ENCODE measurements at regions not wholly inside any gene's neighbourhood (a gene's known extent, or its start where the extent isn't known, plus 50 kb on each side); places are given as distances from the start of the nearest gene placed in this dataset.
"Not testable (repeated sequence)": the region's sequence is repeated elsewhere in the genome, so short reads cannot be mapped to it uniquely, and the experiment has no call there.

DNA sequence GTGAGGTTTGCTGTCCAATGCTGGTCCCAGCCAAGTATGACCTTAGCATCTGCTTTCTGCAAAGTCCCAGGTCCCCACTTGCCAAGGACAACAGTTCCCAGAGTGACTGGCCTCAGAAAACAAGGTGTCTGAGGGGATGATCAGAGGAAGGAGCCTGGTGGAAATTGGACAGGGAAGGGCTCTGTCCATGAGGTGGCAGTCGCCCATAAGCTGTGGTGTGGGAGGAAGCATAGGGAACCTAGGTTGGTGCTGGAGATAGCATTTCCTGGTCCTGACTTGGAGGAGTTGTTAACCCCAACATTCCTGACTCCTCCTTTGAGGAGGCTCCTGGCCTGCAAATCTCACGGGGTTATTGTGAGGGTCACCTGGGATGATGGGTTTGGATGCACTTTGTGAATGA, 77.8 kb downstream of the LIMS4 start:
- ATAC-seq = peak; percentile 86
- DNase-seq (ENCODE audit: low spot score) = not testable (repeated sequence)

DNA sequence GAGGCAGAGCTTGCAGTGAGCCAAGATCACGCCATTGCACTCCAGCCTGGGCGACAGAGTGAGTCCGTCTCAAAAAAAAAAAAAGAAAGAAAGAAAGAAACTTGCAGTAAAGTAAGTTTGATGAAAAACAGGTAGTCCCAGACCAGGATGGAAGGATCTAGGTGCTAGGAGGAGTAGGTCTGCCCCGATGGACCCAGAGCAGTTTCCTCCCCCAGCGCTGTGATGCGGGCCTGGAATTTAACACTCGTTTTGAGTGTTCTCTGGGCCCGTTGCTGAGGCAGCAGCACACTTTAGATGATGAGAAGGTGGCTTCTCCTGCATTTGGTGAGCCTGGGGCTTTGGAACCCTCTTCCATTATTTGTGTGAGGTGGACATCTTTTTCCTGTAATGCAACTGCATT, 80.2 kb downstream of the LIMS4 start:
- not testable (repeated sequence) for ATAC-seq; DNase-seq (ENCODE audit: low spot score)

DNA sequence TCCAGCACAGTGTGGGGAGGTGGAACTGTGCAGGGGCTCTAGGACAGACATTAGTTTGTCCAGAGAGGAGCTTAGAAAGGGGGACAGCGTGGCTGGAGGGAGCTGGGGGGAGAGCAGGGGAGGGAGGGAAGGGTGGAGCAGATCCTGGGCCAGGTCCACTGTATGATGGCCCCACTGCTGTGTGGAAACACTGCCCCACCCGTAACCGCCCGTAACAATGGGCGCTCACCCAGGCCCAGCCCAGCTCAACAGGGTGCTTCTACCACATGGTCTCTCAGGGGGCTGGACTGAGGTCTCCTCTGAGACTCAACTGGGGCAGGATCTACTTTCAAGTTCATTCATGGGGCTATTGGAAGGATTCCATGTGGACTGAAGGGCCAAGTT, 81.6 kb downstream of the LIMS4 start:
- ATAC-seq; DNase-seq (ENCODE audit: low spot score): not testable (repeated sequence)

DNA sequence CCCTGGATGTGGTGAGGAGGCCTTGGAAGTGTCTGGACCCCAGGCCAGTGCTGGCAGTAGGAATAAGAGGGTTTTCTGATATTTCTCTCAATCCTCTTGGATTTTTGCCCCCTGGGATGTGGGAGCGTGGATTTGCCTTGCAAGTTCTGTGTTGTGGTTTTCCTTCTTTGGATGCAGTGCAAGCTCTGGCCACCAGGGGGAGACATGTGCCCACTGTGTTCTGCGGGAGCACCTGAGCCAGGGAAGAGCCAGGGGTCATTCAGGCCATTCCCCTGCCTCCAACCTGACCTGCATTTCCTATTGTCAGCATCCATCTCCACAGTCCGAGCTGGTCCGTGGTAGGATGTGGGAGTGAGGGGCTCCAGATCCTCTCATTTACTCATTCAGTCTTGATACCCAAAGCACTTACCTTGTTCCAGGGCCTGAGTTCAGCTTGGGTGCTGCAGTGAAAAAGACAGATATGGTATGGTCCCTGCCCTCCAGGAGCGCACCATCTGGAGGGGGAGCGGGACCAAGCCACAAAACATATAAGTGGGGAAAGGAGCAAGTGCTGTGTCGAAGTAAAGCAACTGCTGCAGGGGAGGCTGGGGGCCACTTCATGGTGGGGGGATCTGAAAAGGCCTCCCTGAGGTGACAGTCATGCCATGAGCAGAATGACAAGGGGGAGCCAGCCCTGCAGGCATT, 82.1 kb downstream of the LIMS4 start:
- ATAC-seq = peak; percentile 82
- not testable (repeated sequence) for DNase-seq (ENCODE audit: low spot score)

DNA sequence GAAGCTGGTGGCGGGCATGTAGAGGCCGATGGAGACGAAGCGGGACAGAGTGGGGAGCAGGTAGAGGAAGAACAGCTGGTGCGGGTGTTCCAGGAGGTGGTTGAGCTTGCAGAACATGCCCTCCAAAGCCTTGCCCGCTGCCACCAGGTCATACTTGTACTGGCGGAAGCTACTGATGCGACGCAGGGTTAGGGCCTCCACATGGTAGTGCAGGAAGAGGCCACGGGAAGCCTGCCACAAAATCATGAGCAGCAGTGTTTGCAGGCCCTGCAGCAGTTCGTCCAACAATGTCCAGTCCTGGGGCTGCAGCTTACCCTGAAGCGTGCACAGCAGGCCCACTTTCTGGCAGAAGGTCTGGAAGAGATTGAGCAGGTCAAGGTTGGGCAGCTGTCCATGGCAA, 85.6 kb downstream of the LIMS4 start:
- DNase-seq (ENCODE audit: low spot score); ATAC-seq: not testable (repeated sequence)

DNA sequence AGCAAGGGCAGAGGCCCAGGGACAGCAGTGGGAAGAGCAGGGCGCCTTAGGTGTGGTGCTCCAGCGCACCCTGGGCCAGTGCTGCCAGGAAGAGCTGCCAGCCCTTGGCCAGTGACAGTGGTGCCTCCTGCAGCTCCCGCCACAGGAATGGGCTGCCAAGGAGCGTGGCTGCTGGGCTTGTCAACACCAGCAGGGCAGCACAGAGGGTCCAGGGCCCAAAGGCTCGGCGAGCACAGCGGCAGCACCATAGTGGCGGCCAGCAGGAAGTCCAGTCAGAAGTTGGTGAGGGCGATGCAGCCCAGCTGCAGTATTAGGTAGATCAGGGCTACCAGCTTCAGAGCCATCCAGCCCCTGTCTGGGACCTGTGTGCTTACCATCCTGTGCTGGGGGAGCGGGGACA, 86.1 kb downstream of the LIMS4 start:
- ATAC-seq = peak; percentile 13
- DNase-seq (ENCODE audit: low spot score) = peak; percentile 42

DNA sequence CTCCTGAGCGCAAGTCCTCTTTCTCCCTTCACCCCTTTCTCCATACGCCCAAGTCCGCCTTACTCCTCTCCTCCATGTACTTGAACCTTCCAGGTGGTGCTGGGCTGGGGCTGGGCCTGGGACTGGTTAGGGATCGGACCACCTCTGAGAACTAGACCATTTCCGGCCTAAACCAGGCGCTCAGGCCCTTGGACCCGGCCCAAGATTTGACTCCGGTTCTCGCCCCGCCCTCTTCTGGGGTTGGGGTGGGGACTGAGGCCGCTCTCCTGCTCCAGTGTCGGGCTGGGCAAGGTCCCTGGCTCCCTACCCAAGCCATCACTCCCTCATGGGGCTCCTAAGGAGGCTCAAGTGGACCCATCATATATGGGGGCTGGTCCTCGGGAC, 87.9 kb downstream of the LIMS4 start:
- peak; percentile 48 for ATAC-seq
- not testable (repeated sequence) for DNase-seq (ENCODE audit: low spot score)

DNA sequence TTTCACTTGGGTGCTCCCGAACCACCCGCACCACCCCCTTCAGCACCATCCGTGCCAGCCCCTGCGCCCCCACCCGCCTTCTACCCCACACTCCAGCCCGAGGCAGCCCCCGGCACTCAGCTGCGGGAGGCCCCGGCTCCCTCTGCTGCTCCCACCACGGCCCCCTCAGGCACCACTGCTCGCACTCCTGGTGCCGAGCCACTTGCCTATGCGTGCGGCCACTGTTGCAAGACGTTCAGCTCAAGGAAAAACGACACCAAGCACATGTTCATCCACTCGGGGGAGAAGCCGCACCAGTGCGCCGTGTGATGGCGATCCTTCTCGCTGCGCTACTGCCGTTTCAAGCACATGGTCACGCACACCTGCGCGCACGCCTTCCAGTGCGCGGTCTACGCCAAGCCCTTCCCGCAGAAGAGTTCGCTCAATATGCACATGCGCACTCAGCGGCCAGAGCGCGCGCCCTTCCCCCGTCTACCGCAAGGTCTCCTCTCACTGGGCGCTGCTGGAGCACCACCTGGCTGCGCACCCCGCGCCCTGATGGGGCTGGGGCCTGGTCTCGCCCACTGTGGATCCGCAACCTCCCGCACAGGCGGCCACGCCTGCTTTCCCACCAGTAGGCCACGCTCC, 88.4 kb downstream of the LIMS4 start:
- not testable (repeated sequence) for DNase-seq (ENCODE audit: low spot score)
- ATAC-seq = peak; percentile 78

DNA sequence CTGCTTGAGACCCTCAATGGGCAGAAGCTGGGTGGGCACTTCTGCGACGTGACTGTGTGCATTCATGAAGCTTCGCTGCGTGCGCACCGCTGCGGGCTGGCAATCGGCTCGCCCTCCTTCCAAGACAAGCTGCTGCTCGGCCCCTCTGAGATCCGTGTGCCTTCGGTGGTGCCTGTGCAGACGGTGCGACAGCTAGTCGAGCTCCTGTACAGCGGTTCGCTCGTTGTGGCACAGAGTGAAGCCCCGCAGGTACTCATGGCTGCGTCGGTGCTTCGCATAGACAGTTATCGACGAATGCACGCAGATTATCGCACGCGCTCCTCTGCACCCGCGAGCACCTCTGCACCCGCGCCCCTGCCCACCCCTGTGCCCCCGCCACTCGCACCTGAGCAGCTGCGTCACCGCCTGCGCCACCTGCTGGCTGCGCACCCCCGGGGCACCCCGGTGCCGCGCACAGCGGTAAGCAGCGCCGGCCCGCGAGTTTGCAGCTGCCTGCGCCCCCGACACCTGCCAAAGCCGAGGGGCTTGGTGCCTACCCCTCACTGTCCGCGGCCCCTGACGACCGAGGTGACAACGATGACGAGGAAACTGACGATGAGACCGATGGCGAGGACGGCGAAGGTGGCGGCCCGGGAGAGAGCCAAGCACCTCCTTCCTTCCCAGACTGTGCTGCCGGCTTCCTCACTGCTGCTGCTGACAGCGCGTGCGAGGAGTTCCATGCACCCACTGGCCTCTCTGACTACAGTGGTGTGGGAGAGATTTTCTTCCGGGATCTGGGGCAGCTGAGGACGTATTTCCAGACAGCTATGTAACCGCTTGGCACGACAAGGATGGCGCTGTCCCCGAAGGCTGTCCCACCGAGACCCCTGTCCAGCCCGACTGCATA, 89.2 kb downstream of the LIMS4 start:
- DNase-seq (ENCODE audit: low spot score) = not testable (repeated sequence)
- peak; percentile 85 for ATAC-seq

DNA sequence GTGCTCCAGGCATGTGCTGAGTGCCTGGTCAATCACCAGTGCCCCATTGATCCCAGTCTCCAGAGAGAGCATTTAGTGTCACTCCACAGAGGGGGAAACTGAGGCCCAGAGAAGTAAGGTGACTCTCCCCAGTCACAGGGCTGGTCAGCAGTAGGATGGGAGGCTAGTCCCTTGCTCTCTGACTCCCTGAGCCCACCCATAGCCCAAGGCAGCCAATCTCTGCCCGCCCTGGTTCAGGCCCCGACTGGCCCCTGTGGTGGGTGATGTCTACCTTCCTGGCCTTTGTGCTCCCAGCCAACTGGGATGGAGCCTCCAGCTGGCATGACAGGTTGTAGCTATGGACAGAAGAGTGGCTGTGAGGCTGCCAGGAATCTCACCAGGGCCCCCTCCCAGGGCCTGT, 99.1 kb downstream of the LIMS4 start:
- not testable (repeated sequence) for DNase-seq (ENCODE audit: low spot score); ATAC-seq

DNA sequence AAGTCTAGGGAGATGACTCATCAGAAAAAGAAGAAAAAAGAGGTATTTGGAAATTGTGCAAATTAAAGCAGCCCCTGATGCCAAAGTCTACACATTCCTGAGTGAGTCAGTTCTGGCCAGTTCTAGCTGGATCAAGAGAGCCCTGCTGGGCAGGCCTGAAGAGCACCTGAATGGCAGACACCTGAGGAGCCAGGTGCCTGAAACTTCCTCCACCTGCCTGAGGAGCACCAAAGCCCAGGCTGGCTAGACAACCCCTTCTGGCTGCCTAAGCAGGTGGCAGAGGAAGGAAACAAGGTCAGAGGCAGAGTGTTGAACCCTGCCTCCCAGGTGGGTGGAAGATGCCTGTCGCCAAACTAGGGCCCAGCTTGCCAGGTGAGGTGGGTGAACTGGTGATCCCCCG, 101.0 kb downstream of the LIMS4 start:
- ATAC-seq; DNase-seq (ENCODE audit: low spot score): not testable (repeated sequence)

DNA sequence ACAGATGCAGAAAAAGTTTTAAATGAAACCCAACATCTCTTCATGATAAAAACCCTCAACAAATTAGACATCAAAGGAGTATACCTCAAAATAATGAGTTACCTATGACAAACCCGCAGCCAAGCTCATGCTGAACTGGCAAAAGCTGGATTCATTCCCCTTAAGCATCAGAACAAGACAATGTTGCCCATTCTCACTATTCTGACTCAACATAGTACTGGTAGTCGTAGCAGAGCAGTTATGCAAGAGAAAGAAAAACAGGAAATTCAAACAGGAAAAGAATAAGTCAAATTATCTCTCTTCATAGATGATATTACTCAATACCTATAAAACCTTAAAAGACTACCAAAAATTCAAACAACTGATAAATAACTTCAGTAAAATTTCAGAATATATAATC, 115.0 kb downstream of the LIMS4 start:
- DNase-seq (ENCODE audit: low spot score); ATAC-seq: not testable (repeated sequence)

DNA sequence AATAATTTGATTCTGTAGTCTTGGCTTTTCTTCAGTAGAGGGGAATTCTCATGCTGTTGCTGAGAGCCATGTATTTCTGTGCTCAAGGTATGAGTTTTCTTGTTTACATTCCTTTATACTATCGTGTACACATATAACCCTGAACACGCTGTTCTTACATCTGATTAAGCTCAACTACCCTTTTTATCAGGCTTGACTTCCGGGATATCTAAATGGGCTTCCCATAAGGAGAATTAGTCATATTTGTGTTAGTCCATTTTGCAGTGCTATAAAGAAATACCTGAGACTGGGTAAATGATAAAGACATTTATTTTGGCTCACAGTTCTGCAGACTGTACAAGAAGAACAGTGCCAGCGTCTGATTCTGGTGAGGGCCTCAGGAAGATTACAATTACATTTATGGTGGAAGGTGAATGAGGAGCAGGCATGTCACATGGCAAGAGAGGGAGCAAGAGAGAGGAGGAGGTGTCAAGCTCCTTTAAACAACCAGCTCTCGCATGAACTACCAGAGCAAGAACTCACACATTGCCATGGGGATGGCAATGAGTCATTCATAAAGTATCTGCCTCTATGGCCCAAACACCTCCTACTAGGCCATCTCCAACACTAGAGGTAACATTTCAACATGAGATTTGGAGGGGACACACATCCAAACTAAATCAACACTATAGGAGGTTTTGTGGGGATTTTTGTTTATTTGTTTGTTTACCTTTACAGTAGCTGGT, 118.2 kb downstream of the LIMS4 start:
- not testable (repeated sequence) for ATAC-seq; DNase-seq (ENCODE audit: low spot score)

DNA sequence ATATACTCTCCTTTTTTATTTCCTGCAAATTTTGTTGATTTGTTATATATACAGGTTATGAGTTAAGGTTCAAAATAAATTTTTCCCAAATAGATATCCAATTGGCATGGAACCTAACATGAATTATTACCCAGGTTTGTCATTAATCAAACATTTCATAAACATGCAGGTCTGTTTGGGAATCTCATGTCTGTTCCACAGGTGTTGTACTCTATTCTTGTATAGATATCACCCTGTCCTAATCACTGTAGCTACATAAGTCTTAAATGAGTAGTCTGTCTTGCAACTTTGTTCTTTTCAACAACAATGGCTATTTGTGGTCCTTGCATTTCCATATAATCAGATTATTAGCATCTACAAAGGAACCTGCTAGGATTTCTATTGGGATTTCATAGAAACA, 121.9 kb downstream of the LIMS4 start:
- ATAC-seq; DNase-seq (ENCODE audit: low spot score): not testable (repeated sequence)

DNA sequence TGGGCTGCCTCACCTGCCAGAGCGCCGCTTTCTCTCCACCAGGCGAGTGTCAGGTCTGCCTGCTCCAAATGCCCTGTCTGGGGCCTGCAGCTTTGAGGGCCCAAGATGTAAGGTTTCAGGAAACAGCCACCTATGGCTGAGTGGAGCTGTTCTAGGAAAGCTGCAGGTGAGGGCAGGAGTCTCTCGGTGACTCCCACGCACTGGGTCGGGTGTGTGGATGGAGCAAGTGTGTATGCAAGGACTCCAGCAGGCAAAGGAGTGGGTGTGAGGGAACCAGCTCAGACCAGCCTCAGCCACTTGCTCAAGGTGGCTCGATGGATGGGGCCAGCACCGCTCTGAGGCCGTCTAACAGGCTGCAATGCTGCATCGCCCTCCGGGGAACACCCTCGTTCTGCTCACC, 123.7 kb downstream of the LIMS4 start:
- DNase-seq (ENCODE audit: low spot score); ATAC-seq: not testable (repeated sequence)

DNA sequence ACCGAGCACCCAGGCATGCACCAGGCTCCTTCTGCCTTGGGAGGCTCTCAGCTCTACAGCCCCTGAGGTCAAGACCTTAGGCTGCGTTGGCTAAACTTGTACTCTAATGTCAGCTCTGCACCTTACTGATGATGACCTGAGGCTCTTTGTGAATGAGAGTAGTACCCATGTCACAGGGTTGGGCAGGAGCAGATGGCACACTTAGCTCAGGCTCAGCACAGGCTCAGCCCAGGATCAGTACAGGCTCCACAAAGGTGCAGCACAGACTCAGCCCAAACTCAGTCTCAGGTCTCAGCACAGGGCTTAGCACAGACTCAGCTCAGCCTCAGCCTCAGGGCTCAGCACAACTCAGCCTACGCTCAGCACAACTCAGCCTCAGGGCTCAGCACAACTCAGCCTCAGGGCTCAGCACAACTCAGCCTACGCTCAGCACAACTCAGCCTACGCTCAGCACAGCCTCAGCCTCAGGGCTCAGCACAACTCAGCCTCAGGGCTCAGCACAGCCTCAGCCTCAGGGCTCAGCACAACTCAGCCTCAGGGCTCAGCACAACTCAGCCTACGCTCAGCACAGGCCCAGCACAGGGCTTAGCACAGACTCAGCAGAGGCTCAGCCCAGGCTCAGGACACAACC, 128.1 kb downstream of the LIMS4 start:
- DNase-seq (ENCODE audit: low spot score) = not testable (repeated sequence)

DNA sequence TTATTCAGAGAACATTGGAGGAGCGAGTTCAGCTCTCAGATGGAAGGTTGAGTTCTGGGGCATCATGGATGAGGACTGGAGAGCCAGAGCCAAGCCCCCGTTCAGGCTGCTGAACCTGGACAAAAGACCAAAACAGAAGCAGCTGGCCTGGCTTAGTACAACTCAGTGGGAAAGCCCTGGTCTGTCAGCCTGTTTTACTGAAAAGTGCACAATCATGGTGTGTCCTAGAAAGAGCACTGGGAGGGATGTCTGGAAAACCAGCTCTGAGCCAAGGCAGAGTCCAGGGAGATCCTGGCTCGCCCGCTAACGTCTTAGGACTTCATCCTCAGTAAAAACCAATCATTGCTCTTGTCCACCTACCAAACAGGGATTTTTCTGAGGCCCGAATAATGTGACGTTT, 129.7 kb upstream of the MTLN start:
- not testable (repeated sequence) for DNase-seq (ENCODE audit: low spot score); ATAC-seq

More for the DNA sequence above, 128.1 kb downstream of the LIMS4 start:
- not testable (repeated sequence) for ATAC-seq

DNA sequence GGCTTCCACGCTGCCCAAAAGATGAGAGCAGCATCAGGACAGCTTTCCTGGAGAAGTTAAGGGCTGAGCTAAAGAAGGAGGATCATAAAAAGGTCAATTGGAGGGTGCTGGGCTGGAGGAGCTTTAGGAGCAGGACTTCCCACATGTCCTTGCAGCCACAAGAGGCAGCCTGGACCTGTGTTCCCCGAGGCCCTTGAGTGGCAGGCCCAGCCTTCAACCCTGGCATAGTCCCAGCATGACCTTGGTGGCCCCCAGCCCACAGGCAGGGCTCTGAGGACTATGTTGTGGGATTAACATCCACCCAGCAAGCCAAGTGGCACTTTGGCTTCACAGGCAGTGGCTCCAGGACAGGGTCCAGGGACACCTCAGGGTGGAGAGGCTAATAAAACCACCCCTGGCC, 126.8 kb upstream of the MTLN start:
- not testable (repeated sequence) for DNase-seq (ENCODE audit: low spot score)
- ATAC-seq = peak; percentile 57

DNA sequence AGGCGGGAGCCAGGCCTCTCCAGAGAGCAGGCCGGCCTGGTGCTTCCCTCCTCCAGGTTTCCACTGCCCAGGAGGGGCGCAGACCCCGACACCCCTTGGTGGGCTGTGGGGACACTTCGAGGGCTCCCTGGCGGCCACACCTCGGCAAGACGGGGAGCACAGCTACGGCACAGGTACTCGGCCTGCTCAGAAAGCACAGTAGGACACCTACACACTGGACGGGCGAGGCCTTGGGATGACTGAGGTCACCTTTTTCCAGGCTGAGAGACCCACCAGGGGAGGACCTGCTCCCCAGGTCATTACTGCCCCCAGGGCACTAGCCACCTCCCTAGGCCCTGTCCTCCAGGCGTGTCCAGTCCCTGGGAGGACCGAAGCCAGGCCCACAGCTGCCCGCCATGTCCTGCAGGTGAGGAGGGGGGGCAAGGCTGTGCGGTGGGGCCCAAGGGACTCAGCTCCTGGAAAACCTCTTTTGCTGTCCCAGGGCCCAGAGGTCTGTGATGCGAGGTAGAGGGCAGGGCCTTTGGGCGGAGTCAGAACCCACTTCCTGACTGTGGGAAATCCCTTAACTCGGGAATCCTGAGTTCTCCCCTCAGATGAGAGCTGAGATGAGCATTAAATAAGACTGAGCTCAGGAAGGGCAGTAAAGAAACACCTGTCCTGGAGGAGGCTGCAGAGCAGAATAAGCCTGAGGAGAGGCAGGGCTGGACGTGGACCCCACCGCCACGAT, 126.1 kb upstream of the MTLN start:
- not testable (repeated sequence) for DNase-seq (ENCODE audit: low spot score); ATAC-seq

All from left lobe of liver (tissue), 2 donors.